ENCODE measurements at regions not wholly inside any gene's neighbourhood (a gene's known extent, or its start where the extent isn't known, plus 50 kb on each side); places are given as distances from the start of the nearest gene placed in this dataset.

GRCh38 chrX:7378406-7378805 lies 230.5 kb upstream of the PUDP start:
- no peak for DNase-seq
- H3K4me3 ChIP-seq = no peak overlapping the region
- intact Hi-C loops (cut with DNase I; ENCODE audit: low total_unique reads) (no loop called here), in situ Hi-C loops (cut with MboI; ENCODE audit: low pct_ligation_motif_present in 1 of 4, low pct_unique_long_range_greater_than_20kb in 1 of 4, low sequenced_read_pairs in 3 of 4) (no loop called here)
- 84% methylated on average over 3 of the region's 3 CpGs; no CpG with 5 or more reads in 1 of the 2 donors for WGBS, 2 donors (ENCODE audit: low coverage in 1 of 2)
- H3K4me1 ChIP-seq = no peaks in the 10 kb centered on the region
- H3K27me3 ChIP-seq = no peaks in the 10 kb centered on the region
- H3K9me3 ChIP-seq = no peaks in the 10 kb centered on the region
- no peaks in the 10 kb centered on the region for H3K36me3 ChIP-seq
- H3K27ac ChIP-seq = no peak overlapping the region
- TF ChIP-seq EP300 (IDR thresholded peaks at IDR 0.05; ENCODE audit: low read depth) (no peak), POLR2AphosphoS5 (IDR thresholded peaks at IDR 0.05) (no peak), POLR2A (IDR thresholded peaks at IDR 0.05) (no peak)
- TF ChIP-seq, protein P1, sequence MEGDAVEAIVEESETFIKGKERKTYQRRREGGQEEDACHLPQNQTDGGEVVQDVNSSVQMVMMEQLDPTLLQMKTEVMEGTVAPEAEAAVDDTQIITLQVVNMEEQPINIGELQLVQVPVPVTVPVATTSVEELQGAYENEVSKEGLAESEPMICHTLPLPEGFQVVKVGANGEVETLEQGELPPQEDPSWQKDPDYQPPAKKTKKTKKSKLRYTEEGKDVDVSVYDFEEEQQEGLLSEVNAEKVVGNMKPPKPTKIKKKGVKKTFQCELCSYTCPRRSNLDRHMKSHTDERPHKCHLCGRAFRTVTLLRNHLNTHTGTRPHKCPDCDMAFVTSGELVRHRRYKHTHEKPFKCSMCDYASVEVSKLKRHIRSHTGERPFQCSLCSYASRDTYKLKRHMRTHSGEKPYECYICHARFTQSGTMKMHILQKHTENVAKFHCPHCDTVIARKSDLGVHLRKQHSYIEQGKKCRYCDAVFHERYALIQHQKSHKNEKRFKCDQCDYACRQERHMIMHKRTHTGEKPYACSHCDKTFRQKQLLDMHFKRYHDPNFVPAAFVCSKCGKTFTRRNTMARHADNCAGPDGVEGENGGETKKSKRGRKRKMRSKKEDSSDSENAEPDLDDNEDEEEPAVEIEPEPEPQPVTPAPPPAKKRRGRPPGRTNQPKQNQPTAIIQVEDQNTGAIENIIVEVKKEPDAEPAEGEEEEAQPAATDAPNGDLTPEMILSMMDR (IDR thresholded peaks at IDR 0.05) = no peak

- TF ChIP-seq POLR2AphosphoS5 (IDR thresholded peaks at IDR 0.05) (no peak), EP300 (IDR thresholded peaks at IDR 0.05; ENCODE audit: low read depth) (no peak), POLR2A (IDR thresholded peaks at IDR 0.05) (no peak)
- TF ChIP-seq, protein P1 (IDR thresholded peaks at IDR 0.05) = no peak
- Histone ChIP-seq H3K4me3 (no peak overlapping the region), H3K27me3 (no peaks in the 10 kb centered on the region), H3K9me3 (no peaks in the 10 kb centered on the region), H3K36me3 (no peaks in the 10 kb centered on the region), H3K4me1 (no peaks in the 10 kb centered on the region), H3K27ac (no peak overlapping the region)
- no peak for DNase-seq
- WGBS, 2 donors (ENCODE audit: low coverage in 1 of 2) = 60 to 61% methylated on average over 1 to 7 of the region's 7 CpGs
- in situ Hi-C loops (cut with MboI; ENCODE audit: low pct_ligation_motif_present in 1 of 4, low pct_unique_long_range_greater_than_20kb in 1 of 4, low sequenced_read_pairs in 3 of 4) (no loop called here), intact Hi-C loops (cut with DNase I; ENCODE audit: low total_unique reads) (no loop called here)
Measured at GRCh38 chrX:7372825-7373525, 225.0 kb upstream of the PUDP start.

DNA sequence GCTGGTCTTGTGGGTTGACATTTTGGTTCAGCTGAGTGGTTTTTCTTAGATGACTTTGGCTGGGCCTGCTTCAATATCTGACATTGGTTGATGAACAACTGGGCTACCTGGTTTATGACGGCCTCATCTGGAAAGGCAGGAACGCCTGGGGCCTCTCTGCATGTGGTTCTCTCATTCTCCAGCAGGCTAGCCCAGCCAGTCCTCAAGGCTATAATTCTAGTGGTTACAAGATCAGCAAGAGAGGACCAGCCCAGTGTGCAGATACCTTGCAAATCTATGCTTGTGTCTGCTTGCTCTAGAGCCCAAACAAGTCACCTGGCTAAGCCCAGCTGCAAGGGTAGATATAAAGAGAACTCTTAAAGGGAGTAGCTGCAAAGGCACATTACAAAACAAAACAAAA lies 214.2 kb upstream of the PUDP start:
- 36% methylated on average over 2 of the region's 2 CpGs; no CpG with 5 or more reads in 1 of the 2 donors for WGBS, 2 donors (ENCODE audit: low coverage in 1 of 2)
- no peak for DNase-seq
- Histone ChIP-seq H3K9me3 (no peaks in the 10 kb centered on the region), H3K4me1 (no peaks in the 10 kb centered on the region), H3K27me3 (no peaks in the 10 kb centered on the region), H3K27ac (no peak overlapping the region), H3K36me3 (no peaks in the 10 kb centered on the region), H3K4me3 (no peak overlapping the region)
- in situ Hi-C loops (cut with MboI; ENCODE audit: low pct_ligation_motif_present in 1 of 4, low pct_unique_long_range_greater_than_20kb in 1 of 4, low sequenced_read_pairs in 3 of 4) = no loop called here
- TF ChIP-seq EP300 (IDR thresholded peaks at IDR 0.05; ENCODE audit: low read depth) (no peak), POLR2AphosphoS5 (IDR thresholded peaks at IDR 0.05) (no peak), POLR2A (IDR thresholded peaks at IDR 0.05) (no peak)
- TF ChIP-seq, protein P1 (IDR thresholded peaks at IDR 0.05) = no peak
- intact Hi-C loops (cut with DNase I; ENCODE audit: low total_unique reads) = no loop called here

DNA sequence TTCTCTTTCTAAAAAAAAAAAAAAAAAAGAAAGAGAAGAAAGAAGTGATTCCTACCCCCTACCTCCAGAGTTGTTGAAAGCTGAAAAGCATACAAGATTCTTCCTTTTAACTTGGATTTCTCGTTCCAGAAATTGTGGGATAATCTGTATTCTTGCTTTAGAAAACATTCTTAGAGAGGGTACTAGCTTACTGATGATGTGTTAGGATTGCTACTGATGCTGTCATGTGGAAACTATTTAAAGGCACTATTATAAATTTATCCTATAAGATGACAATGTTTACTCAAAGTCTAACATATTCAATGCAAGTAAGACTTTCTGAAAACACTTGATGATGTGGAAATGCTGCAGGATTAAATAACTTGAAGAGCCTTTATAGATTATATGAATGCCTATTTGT lies 204.0 kb upstream of the PUDP start:
- H3K4me3 ChIP-seq = no peak overlapping the region
- H3K9me3 ChIP-seq = no peaks in the 10 kb centered on the region
- H3K27me3 ChIP-seq = no peaks in the 10 kb centered on the region
- no peaks in the 10 kb centered on the region for H3K4me1 ChIP-seq
- H3K36me3 ChIP-seq = no peaks in the 10 kb centered on the region
- TF ChIP-seq POLR2A (IDR thresholded peaks at IDR 0.05) (no peak), POLR2AphosphoS5 (IDR thresholded peaks at IDR 0.05) (no peak), EP300 (IDR thresholded peaks at IDR 0.05; ENCODE audit: low read depth) (no peak)
- TF ChIP-seq, protein P1 (IDR thresholded peaks at IDR 0.05) = no peak
- intact Hi-C loops (cut with DNase I; ENCODE audit: low total_unique reads) (no loop called here), in situ Hi-C loops (cut with MboI; ENCODE audit: low pct_ligation_motif_present in 1 of 4, low pct_unique_long_range_greater_than_20kb in 1 of 4, low sequenced_read_pairs in 3 of 4) (no loop called here)
- no peak for DNase-seq
- no peak overlapping the region for H3K27ac ChIP-seq
- 81 to 86% methylated on average over 1 of the region's 1 CpG for WGBS, 2 donors (ENCODE audit: low coverage in 1 of 2)
